Mammary epithelial cell (primary cell): ENCODE measurements at regions not wholly inside any gene's neighbourhood (a gene's known extent, or its start where the extent isn't known, plus 50 kb on each side); places are given as distances from the start of the nearest gene placed in this dataset.

Experiments
- EZH2 ChIP-seq: IDR thresholded peaks from 2 replicates; pipeline ENCODE4 v1.6.1; 2012; ENCODE audit warnings: low read length, inconsistent platforms, borderline replicate concordance
- TF ChIP-seq, protein P1 (sequence below), 2 donors: IDR thresholded peaks in 1 of 2; conservative IDR thresholded peaks in 1 of 2; 2 replicates each; pipeline ENCODE4 v1.5.1; 2011 to 2012; ENCODE audit warnings: inconsistent platforms in 2 of 2, low read length in 2 of 2, mild to moderate bottlenecking in 2 of 2, control low read depth in 1 of 2, low read depth in 1 of 2; ENCODE audit not compliant: insufficient read depth in 1 of 2; ENCODE audit errors: extremely low read depth in 1 of 2

GRCh38 chr2:37532503-37532902 is 138.9 kb downstream of the CDC42EP3 start:
- TF ChIP-seq, protein P1, sequence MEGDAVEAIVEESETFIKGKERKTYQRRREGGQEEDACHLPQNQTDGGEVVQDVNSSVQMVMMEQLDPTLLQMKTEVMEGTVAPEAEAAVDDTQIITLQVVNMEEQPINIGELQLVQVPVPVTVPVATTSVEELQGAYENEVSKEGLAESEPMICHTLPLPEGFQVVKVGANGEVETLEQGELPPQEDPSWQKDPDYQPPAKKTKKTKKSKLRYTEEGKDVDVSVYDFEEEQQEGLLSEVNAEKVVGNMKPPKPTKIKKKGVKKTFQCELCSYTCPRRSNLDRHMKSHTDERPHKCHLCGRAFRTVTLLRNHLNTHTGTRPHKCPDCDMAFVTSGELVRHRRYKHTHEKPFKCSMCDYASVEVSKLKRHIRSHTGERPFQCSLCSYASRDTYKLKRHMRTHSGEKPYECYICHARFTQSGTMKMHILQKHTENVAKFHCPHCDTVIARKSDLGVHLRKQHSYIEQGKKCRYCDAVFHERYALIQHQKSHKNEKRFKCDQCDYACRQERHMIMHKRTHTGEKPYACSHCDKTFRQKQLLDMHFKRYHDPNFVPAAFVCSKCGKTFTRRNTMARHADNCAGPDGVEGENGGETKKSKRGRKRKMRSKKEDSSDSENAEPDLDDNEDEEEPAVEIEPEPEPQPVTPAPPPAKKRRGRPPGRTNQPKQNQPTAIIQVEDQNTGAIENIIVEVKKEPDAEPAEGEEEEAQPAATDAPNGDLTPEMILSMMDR (conservative IDR thresholded peaks at IDR 0.05 in 1 of 2, IDR thresholded peaks at IDR 0.05 in 1 of 2; ENCODE audit: extremely low read depth in 1 of 2, insufficient read depth in 1 of 2, low read depth in 1 of 2, low read length in 2 of 2): no peak
- TF ChIP-seq EZH2: no peak
